BE2C (cell line): ENCODE measurements at regions not wholly inside any gene's neighbourhood (a gene's known extent, or its start where the extent isn't known, plus 50 kb on each side); places are given as distances from the start of the nearest gene placed in this dataset.

Experiments
- DNase-seq: peaks from one replicate; pipeline ENCODE4 v3.0.0-alpha.2; 2020
- H3K27me3 ChIP-seq: fragments of 250-450 bp; sonication (Bioruptor Pico); 2 replicates; pipeline ENCODE4 v1.5.1; 2020; ENCODE audit warnings: mild to moderate bottlenecking
- H3K36me3 ChIP-seq: fragments of 250-450 bp; sonication (Bioruptor Pico); 2 replicates; pipeline ENCODE4 v1.5.1; 2020; ENCODE audit warnings: mild to moderate bottlenecking
- H3K4me1 ChIP-seq: fragments of 250-450 bp; sonication (Bioruptor Pico); 2 replicates; pipeline ENCODE4 v1.5.1; 2020
- H3K4me3 ChIP-seq: 2 replicates; pipeline ENCODE4 v1.5.1; 2011; ENCODE audit warnings: low read depth, low read length
- H3K9me3 ChIP-seq: fragments of 250-450 bp; sonication (Bioruptor Pico); 2 replicates; pipeline ENCODE4 v1.5.1; 2020
- CTCF ChIP-seq: IDR thresholded peaks from 2 replicates; pipeline ENCODE4 v1.5.1; 2012; ENCODE audit warnings: mild to moderate bottlenecking, low read depth, low read length

DNA sequence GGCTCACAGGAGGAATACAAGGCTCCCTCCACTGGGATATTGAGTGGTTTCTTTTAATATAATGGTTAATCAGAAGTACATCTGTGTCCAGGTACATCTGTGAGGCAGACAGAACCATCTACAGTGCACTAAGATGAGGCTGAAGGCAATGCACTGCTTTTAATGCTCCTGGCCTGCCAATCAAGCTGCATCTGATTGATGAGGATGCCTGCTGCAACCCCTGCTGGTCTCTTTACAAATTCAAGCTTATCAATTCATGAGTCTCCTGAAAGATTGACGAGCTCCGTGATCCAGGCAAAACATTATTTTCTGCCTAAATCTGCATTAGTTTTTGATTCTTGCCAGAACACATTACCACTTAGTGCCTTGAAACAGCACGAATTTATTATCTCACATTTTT, 1139.1 kb downstream of the AACS start:
- DNase-seq: no peak
- Histone ChIP-seq H3K36me3 (no peaks in the 10 kb centered on the region), H3K9me3 (no peaks in the 10 kb centered on the region), H3K4me3 (no peak overlapping the region), H3K4me1 (no peaks in the 10 kb centered on the region), H3K27me3 (no peaks in the 10 kb centered on the region)
- TF ChIP-seq CTCF: no peak

DNA sequence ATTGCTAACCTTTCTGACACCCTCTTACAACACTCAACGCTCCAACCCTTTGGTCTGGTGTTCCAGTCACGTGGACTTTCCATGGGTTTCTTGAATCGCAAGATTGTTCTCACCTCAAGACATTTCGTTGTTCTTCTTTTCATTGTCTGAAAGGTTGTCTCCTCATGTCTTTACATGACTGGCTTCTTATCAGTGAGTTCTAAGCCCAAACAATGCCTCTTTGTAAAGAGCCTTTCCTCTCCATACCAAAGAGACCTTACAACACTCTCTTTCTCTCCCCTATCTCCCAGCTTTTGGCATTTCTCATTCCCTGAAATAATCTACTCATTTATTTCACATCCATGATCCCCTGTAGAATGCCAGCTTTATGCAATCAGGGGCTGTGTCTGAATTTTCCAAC, 1144.8 kb downstream of the AACS start:
- Histone ChIP-seq H3K9me3 (no peaks in the 10 kb centered on the region), H3K4me1 (no peaks in the 10 kb centered on the region), H3K4me3 (no peak overlapping the region), H3K36me3 (no peaks in the 10 kb centered on the region), H3K27me3 (no peaks in the 10 kb centered on the region)
- DNase-seq: no peak
- no peak for TF ChIP-seq CTCF

DNA sequence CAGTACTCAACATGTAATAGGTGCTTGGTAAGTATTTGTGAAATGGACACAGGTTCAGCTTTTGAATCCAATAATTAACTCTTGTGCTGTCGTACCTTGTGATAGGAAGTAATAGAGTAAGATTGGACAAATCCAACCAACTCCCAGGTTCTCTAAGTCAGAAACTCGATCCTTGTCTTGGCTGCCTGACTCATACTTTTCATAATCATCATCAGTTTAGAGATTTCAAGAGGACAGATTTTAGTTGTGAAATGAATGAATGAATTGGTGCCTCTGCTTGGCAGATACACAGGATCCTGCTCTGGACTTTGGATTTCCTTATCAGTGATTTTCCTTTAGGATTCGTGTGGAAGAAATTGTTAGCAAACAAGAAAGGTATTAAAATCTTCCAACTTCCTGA, 1145.2 kb downstream of the AACS start:
- Histone ChIP-seq H3K36me3 (no peaks in the 10 kb centered on the region), H3K4me3 (no peak overlapping the region), H3K27me3 (no peaks in the 10 kb centered on the region), H3K4me1 (no peaks in the 10 kb centered on the region), H3K9me3 (no peaks in the 10 kb centered on the region)
- no peak for DNase-seq
- no peak for TF ChIP-seq CTCF

DNA sequence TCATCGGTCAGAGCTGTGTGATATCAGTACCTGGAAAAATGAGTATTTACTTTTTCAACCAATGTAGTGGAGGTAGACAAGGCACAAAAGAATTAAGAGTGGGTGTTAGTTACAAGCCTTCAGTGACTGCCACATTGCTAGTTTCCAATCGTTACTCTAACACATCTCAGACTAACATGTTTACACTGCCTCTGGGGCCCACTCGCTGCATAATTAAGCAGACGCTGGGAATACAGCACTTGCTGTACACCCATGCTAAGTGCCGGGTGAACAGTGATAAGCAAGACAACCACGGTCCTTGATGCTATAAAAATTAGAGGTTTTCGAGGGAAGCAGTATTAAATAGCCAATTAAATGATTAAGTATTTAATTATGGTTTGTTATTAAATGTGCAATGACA, 1147.6 kb downstream of the AACS start:
- H3K4me1 ChIP-seq: no peaks in the 10 kb centered on the region
- no peaks in the 10 kb centered on the region for H3K27me3 ChIP-seq
- no peak for TF ChIP-seq CTCF
- H3K4me3 ChIP-seq: no peak overlapping the region
- no peaks in the 10 kb centered on the region for H3K9me3 ChIP-seq
- DNase-seq: no peak
- no peaks in the 10 kb centered on the region for H3K36me3 ChIP-seq

DNA sequence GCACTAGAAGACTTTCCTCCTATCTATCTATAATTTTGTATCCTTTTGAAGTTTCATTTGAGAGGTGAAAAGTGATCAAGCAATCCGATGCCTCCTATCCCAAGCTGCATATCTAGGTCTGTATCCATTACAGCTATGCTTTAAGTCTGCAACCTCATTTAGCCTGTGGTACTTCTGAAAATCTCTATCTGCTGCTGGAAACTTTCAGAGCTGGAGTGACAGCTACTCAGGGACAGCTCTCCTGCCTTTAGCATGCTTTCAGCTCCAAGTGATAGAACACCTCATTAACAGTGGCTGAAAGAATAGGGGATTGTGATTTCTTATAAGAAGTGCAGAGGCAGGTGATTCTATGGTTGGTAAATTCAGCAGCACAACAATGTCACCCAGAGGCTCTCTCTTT, 1153.5 kb downstream of the AACS start:
- DNase-seq: no peak
- Histone ChIP-seq H3K4me3 (no peak overlapping the region), H3K36me3 (no peaks in the 10 kb centered on the region), H3K4me1 (no peaks in the 10 kb centered on the region), H3K27me3 (no peaks in the 10 kb centered on the region), H3K9me3 (no peaks in the 10 kb centered on the region)
- TF ChIP-seq CTCF: no peak

GRCh38 chr12:126219139-126219538, 1153.9 kb downstream of the AACS start:
- no peaks in the 10 kb centered on the region for H3K36me3 ChIP-seq
- DNase-seq: no peak
- H3K27me3 ChIP-seq: no peaks in the 10 kb centered on the region
- no peaks in the 10 kb centered on the region for H3K4me1 ChIP-seq
- no peak for TF ChIP-seq CTCF
- H3K4me3 ChIP-seq: no peak overlapping the region
- H3K9me3 ChIP-seq: no peaks in the 10 kb centered on the region
